H9 (cell line): ENCODE measurements at regions not wholly inside any gene's neighbourhood (a gene's known extent, or its start where the extent isn't known, plus 50 kb on each side); places are given as distances from the start of the nearest gene placed in this dataset.
"Not testable (repeated sequence)": the region's sequence is repeated elsewhere in the genome, so short reads cannot be mapped to it uniquely, and the experiment has no call there.

Source experiments
- DNase-seq: peaks from one replicate; pipeline ENCODE4 v3.0.0-alpha.2; 2017
- H2AFZ ChIP-seq: one replicate; pipeline ENCODE4 v1.6.1; 2013; ENCODE audit warnings: mild to moderate bottlenecking, low read length, control low read depth, moderate library complexity
- H2AK5ac ChIP-seq: 2 replicates; pipeline ENCODE4 v1.6.1; 2013; ENCODE audit warnings: low read length, control low read depth, mixed read lengths; ENCODE audit not compliant: insufficient read length
- H2BK120ac ChIP-seq: one replicate; pipeline ENCODE4 v1.6.1; 2013; ENCODE audit warnings: low read depth, mild to moderate bottlenecking, low read length, control low read depth, inconsistent platforms; ENCODE audit not compliant: poor library complexity, severe bottlenecking
- H2BK12ac ChIP-seq: 2 replicates; pipeline ENCODE4 v1.6.1; 2013; ENCODE audit warnings: low read length, control low read depth, mixed read lengths, low read depth; ENCODE audit not compliant: insufficient read length
- H2BK15ac ChIP-seq: 2 replicates; pipeline ENCODE4 v1.6.1; 2013; ENCODE audit warnings: low read depth, low read length, control low read depth
- H2BK20ac ChIP-seq: one replicate; pipeline ENCODE4 v1.6.1; 2013; ENCODE audit warnings: low read depth, mild to moderate bottlenecking, low read length, control low read depth, inconsistent platforms; ENCODE audit not compliant: poor library complexity, severe bottlenecking
- H2BK5ac ChIP-seq: 2 replicates; pipeline ENCODE4 v1.6.1; 2013; ENCODE audit warnings: low read length, control low read depth, mixed read lengths; ENCODE audit not compliant: insufficient read length
- H3K14ac ChIP-seq: 2 replicates; pipeline ENCODE4 v1.6.1; 2013; ENCODE audit warnings: low read length, control low read depth; ENCODE audit not compliant: insufficient read depth
- H3K18ac ChIP-seq: 2 replicates; pipeline ENCODE4 v1.6.1; 2013; ENCODE audit warnings: low read depth, mild to moderate bottlenecking, mixed read lengths, low read length, control low read depth; ENCODE audit not compliant: insufficient read length
- H3K23ac ChIP-seq: 2 replicates; pipeline ENCODE4 v1.6.1; 2013; ENCODE audit warnings: low read length, control low read depth, mixed read lengths, low read depth; ENCODE audit not compliant: insufficient read length
- H3K23me2 ChIP-seq: 2 replicates; pipeline ENCODE4 v1.6.1; 2013; ENCODE audit warnings: low read depth, mild to moderate bottlenecking, mixed read lengths, low read length, control low read depth; ENCODE audit not compliant: insufficient read length, poor library complexity, severe bottlenecking
- H3K27ac ChIP-seq: 2 replicates; pipeline ENCODE4 v1.5.1; 2013; ENCODE audit warnings: low read length, control low read depth, mixed read lengths, low read depth; ENCODE audit not compliant: insufficient read length
- H3K27me3 ChIP-seq: 2 replicates; pipeline ENCODE4 v1.6.1; 2013; ENCODE audit warnings: low read length, control low read depth, inconsistent platforms; ENCODE audit not compliant: insufficient read depth
- H3K4ac ChIP-seq: 2 replicates; pipeline ENCODE4 v1.6.1; 2013; ENCODE audit warnings: low read depth, mild to moderate bottlenecking, control low read depth, inconsistent platforms, low read length, moderate library complexity
- H3K4me1 ChIP-seq: 2 replicates; pipeline ENCODE4 v1.6.1; 2013; ENCODE audit warnings: low read length, control low read depth, inconsistent platforms; ENCODE audit not compliant: insufficient read depth
- H3K4me2 ChIP-seq: 2 replicates; pipeline ENCODE4 v1.6.1; 2013; ENCODE audit warnings: low read length, control low read depth, mixed read lengths; ENCODE audit not compliant: insufficient read length, insufficient read depth
- H3K56ac ChIP-seq: 2 replicates; pipeline ENCODE4 v1.6.1; 2013; ENCODE audit warnings: low read depth, mild to moderate bottlenecking, mixed read lengths, low read length, control low read depth; ENCODE audit not compliant: insufficient read length
- H3K79me1 ChIP-seq: 2 replicates; pipeline ENCODE4 v1.6.1; 2013; ENCODE audit warnings: low read depth, mild to moderate bottlenecking, moderate library complexity, low read length, control low read depth, inconsistent platforms; ENCODE audit not compliant: insufficient read depth, poor library complexity, severe bottlenecking
- H3K79me2 ChIP-seq: 2 replicates; pipeline ENCODE4 v1.6.1; 2013; ENCODE audit warnings: low read length, control low read depth, inconsistent platforms; ENCODE audit not compliant: insufficient read depth
- H3K9ac ChIP-seq: 2 replicates; pipeline ENCODE4 v1.6.1; 2013; ENCODE audit warnings: low read length, control low read depth, mixed read lengths; ENCODE audit not compliant: insufficient read length; ENCODE audit errors: extremely low read depth
- H3K9me3 ChIP-seq: one replicate; pipeline ENCODE4 v1.6.1; 2013; ENCODE audit warnings: low read depth, low read length, inconsistent platforms; ENCODE audit not compliant: control insufficient read depth
- H3T11ph ChIP-seq: one replicate; pipeline ENCODE4 v1.6.1; 2013; ENCODE audit warnings: mild to moderate bottlenecking, low read length, control low read depth, inconsistent platforms
- H4K20me1 ChIP-seq: one replicate; pipeline ENCODE4 v1.6.1; 2013; ENCODE audit not compliant: control insufficient read depth, insufficient read length, insufficient read depth
- H4K5ac ChIP-seq: 2 replicates; pipeline ENCODE4 v1.6.1; 2013; ENCODE audit warnings: low read depth, mild to moderate bottlenecking, mixed read lengths, low read length, control low read depth; ENCODE audit not compliant: insufficient read length
- H4K8ac ChIP-seq: replicated peaks from 2 replicates; pipeline ENCODE4 v1.6.1; 2013; ENCODE audit warnings: low read length, control low read depth, mixed read lengths, low read depth; ENCODE audit not compliant: insufficient read length
- H4K91ac ChIP-seq: 2 replicates; pipeline ENCODE4 v1.6.1; 2013; ENCODE audit warnings: low read depth, mild to moderate bottlenecking, moderate library complexity, mixed read lengths, low read length, control low read depth; ENCODE audit not compliant: insufficient read length
- H3K27ac Mint-ChIP-seq, 3 experiments: 2 replicates in 2 of 3; 3 replicates in 1 of 3; pipeline ENCODE4 v1.8.0; 2020 to 2021; ENCODE audit warnings: mixed read lengths in 3 of 3, mild to moderate bottlenecking in 1 of 3, moderate library complexity in 1 of 3
- H3K27me3 Mint-ChIP-seq: 2 replicates; pipeline ENCODE4 v1.8.0; 2021; ENCODE audit warnings: low read depth, mild to moderate bottlenecking, moderate library complexity, mixed read lengths
- H3K36me3 Mint-ChIP-seq, 3 experiments: 2 replicates in 2 of 3; 3 replicates in 1 of 3; pipeline ENCODE4 v1.8.0; 2020 to 2021; ENCODE audit warnings: low read depth in 3 of 3, mixed read lengths in 3 of 3; ENCODE audit not compliant: insufficient read depth in 1 of 3
- H3K4me1 Mint-ChIP-seq, 2 experiments: 2 replicates each; pipeline ENCODE4 v1.8.0; 2020; ENCODE audit warnings: mixed read lengths in 2 of 2
- H3K4me3 Mint-ChIP-seq, 2 experiments: 2 replicates in 1 of 2; 3 replicates in 1 of 2; pipeline ENCODE4 v1.8.0; 2020 to 2021; ENCODE audit warnings: mild to moderate bottlenecking in 2 of 2, mixed read lengths in 2 of 2, moderate library complexity in 1 of 2
- H3K9me3 Mint-ChIP-seq, 2 experiments: 2 replicates in 1 of 2; 3 replicates in 1 of 2; pipeline ENCODE4 v1.8.0; 2020; ENCODE audit warnings: mild to moderate bottlenecking in 2 of 2, mixed read lengths in 2 of 2, moderate library complexity in 1 of 2
- WGBS: extraction: QIAGEN DNeasy Blood & Tissue Kit; methylation state at CpG from one replicate; pipeline ENCODE4 v1.1.7; 2013; ENCODE audit warnings: missing lambda C conversion rate, low lambda C conversion rate, mixed read lengths; ENCODE audit not compliant: insufficient read length; ENCODE audit errors: extremely low coverage; 5-methylcytosine and 5-hydroxymethylcytosine counted together
- TF ChIP-seq, protein P1 (sequence below): fragments of 200-600 bp; sonication (generic); conservative IDR thresholded peaks from 3 replicates; pipeline ENCODE4 v1.8.0; 2021; ENCODE audit warnings: antibody characterized with exemption, mild to moderate bottlenecking

DNA sequence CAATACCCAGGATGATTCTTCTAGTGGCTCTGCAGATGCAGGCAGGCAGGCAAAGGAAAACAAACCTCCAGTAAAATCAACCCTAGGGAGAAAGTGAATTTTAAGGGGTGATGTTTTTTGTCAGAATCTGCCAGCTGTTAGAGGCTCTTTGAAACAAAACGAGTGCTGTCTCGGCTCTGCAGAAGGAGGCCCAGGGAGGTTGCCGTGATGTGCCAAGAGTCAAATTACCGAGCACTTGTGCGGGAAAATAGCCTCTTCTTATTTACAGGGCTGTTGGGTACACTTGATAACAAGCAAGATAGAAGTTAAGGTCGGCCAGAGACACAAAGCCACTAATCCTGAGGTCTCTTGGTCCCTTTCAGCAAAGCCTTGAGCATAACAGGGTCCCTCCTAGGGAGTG is 68.9 kb upstream of the EEF2KMT start:
- H3K23ac ChIP-seq, result no peak overlapping the region
- Mint-ChIP-seq H3K36me3 (peaks cover 7 to 15% (median 9%) of the 10 kb centered on the region in 3 experiments; a peak in 6 of 7 replicates), H3K4me1 (peaks cover 19 to 26% of the 10 kb centered on the region in 2 experiments), H3K9me3 (peaks cover 14 to 22% of the 10 kb centered on the region in 2 experiments), H3K27ac (peak overlapping the region in 1 of 3 experiments; percentile 9; a peak in 2 of 7 replicates), H3K4me3 (no peak overlapping the region), H3K27me3 (peaks cover 13% of the 10 kb centered on the region)
- TF ChIP-seq, protein P1, sequence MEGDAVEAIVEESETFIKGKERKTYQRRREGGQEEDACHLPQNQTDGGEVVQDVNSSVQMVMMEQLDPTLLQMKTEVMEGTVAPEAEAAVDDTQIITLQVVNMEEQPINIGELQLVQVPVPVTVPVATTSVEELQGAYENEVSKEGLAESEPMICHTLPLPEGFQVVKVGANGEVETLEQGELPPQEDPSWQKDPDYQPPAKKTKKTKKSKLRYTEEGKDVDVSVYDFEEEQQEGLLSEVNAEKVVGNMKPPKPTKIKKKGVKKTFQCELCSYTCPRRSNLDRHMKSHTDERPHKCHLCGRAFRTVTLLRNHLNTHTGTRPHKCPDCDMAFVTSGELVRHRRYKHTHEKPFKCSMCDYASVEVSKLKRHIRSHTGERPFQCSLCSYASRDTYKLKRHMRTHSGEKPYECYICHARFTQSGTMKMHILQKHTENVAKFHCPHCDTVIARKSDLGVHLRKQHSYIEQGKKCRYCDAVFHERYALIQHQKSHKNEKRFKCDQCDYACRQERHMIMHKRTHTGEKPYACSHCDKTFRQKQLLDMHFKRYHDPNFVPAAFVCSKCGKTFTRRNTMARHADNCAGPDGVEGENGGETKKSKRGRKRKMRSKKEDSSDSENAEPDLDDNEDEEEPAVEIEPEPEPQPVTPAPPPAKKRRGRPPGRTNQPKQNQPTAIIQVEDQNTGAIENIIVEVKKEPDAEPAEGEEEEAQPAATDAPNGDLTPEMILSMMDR, result no peak
- H3T11ph ChIP-seq, result no peak overlapping the region
- H2BK120ac ChIP-seq, result no peak overlapping the region
- no peak overlapping the region for H2BK12ac ChIP-seq
- no peaks in the 10 kb centered on the region for H3K27me3 ChIP-seq
- no peak overlapping the region for H3K14ac ChIP-seq
- no peak overlapping the region for H2BK5ac ChIP-seq
- H3K79me2 ChIP-seq, result no peaks in the 10 kb centered on the region
- no peak overlapping the region for H3K27ac ChIP-seq
- no peak overlapping the region for H4K91ac ChIP-seq
- H4K8ac ChIP-seq, result no peak overlapping the region
- H3K4me2 ChIP-seq, result no peak overlapping the region
- no peak for DNase-seq
- no peak overlapping the region for H3K4ac ChIP-seq
- H2AFZ ChIP-seq, result no peak overlapping the region
- no peak overlapping the region for H3K9ac ChIP-seq
- no peak overlapping the region for H2AK5ac ChIP-seq
- no peak overlapping the region for H2BK15ac ChIP-seq
- no peak overlapping the region for H3K18ac ChIP-seq
- H3K4me1 ChIP-seq, result peaks cover 2% of the 10 kb centered on the region; the same call in 1 of the 2 replicates
- WGBS, result no CpG with 5 or more reads among the region's 6 CpGs
- no peaks in the 10 kb centered on the region for H3K23me2 ChIP-seq
- no peak overlapping the region for H2BK20ac ChIP-seq
- H3K79me1 ChIP-seq, result no peaks in the 10 kb centered on the region
- no peak overlapping the region for H4K5ac ChIP-seq
- H4K20me1 ChIP-seq, result no peaks in the 10 kb centered on the region
- H3K9me3 ChIP-seq, result no peaks in the 10 kb centered on the region
- H3K56ac ChIP-seq, result no peak overlapping the region

- not testable (repeated sequence) for H4K20me1 ChIP-seq, H2BK20ac ChIP-seq, H2AFZ ChIP-seq, H3K9ac ChIP-seq, H3K79me2 ChIP-seq, DNase-seq, H2AK5ac ChIP-seq, H3T11ph ChIP-seq, H3K23me2 ChIP-seq, H2BK120ac ChIP-seq, H2BK12ac ChIP-seq, H2BK5ac ChIP-seq, H3K4me2 ChIP-seq, H3K27ac ChIP-seq, H4K5ac ChIP-seq, H2BK15ac ChIP-seq, H3K79me1 ChIP-seq, H3K14ac ChIP-seq, H3K18ac ChIP-seq, H3K27me3 ChIP-seq, H3K27ac Mint-ChIP-seq, H3K4ac ChIP-seq, H3K9me3 ChIP-seq, H3K56ac ChIP-seq, H4K91ac ChIP-seq, H4K8ac ChIP-seq, H3K4me1 ChIP-seq, H3K4me3 Mint-ChIP-seq, H3K23ac ChIP-seq
- no CpG with 5 or more reads among the region's 1 CpG for WGBS
- H3K4me1 Mint-ChIP-seq, result peaks cover 19 to 26% of the 10 kb centered on the region in 2 experiments
- H3K27me3 Mint-ChIP-seq, result peaks cover 12% of the 10 kb centered on the region
- H3K9me3 Mint-ChIP-seq, result peaks cover 17 to 22% of the 10 kb centered on the region in 2 experiments
- peaks cover 6 to 18% (median 7%) of the 10 kb centered on the region in 3 experiments; a peak in 6 of 7 replicates for H3K36me3 Mint-ChIP-seq
Observed at GRCh38 chr16:5165429-5165828, 67.8 kb upstream of the EEF2KMT start.
